ENCODE measurements at regions not wholly inside any gene's neighbourhood (a gene's known extent, or its start where the extent isn't known, plus 50 kb on each side); places are given as distances from the start of the nearest gene placed in this dataset.

- no peak overlapping the region for H3K27ac ChIP-seq (ENCODE audit: low read length)
- H3K4me1 ChIP-seq (ENCODE audit: low read length) = no peaks in the 10 kb centered on the region
- H3K4me3 ChIP-seq (ENCODE audit: low read length) = no peak overlapping the region
- H3K9me3 ChIP-seq (ENCODE audit: insufficient read depth, low read length) = no peaks in the 10 kb centered on the region
- no peaks in the 10 kb centered on the region for H3K36me3 ChIP-seq (replicated peaks; ENCODE audit: low read depth, low read length)
- no peaks in the 10 kb centered on the region for H3K79me2 ChIP-seq (ENCODE audit: low read length)
- peaks cover 20% of the 10 kb centered on the region; the same call in 1 of the 2 replicates for H3K27me3 ChIP-seq (ENCODE audit: low read depth, low read length)
- TF ChIP-seq EZH2phosphoT487 (IDR thresholded peaks at IDR 0.05; ENCODE audit: low read depth) = no peak
- TF ChIP-seq, protein P1, sequence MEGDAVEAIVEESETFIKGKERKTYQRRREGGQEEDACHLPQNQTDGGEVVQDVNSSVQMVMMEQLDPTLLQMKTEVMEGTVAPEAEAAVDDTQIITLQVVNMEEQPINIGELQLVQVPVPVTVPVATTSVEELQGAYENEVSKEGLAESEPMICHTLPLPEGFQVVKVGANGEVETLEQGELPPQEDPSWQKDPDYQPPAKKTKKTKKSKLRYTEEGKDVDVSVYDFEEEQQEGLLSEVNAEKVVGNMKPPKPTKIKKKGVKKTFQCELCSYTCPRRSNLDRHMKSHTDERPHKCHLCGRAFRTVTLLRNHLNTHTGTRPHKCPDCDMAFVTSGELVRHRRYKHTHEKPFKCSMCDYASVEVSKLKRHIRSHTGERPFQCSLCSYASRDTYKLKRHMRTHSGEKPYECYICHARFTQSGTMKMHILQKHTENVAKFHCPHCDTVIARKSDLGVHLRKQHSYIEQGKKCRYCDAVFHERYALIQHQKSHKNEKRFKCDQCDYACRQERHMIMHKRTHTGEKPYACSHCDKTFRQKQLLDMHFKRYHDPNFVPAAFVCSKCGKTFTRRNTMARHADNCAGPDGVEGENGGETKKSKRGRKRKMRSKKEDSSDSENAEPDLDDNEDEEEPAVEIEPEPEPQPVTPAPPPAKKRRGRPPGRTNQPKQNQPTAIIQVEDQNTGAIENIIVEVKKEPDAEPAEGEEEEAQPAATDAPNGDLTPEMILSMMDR (IDR thresholded peaks at IDR 0.05; ENCODE audit: low read depth, low read length) = no peak
- no peak overlapping the region for H2AFZ ChIP-seq (ENCODE audit: low read depth, low read length)
- no peak overlapping the region for H3K4me2 ChIP-seq (ENCODE audit: low read length)
- no peak overlapping the region for H3K9ac ChIP-seq (ENCODE audit: low read length)
- no peaks in the 10 kb centered on the region for H4K20me1 ChIP-seq (ENCODE audit: insufficient read depth, low read length)
Observed at GRCh38 chr2:2686222-2686621, 355.1 kb upstream of the MYT1L start.

- Histone ChIP-seq H4K20me1 (ENCODE audit: insufficient read depth, low read length) (no peaks in the 10 kb centered on the region), H3K79me2 (ENCODE audit: low read length) (no peaks in the 10 kb centered on the region), H3K9me3 (ENCODE audit: insufficient read depth, low read length) (no peaks in the 10 kb centered on the region), H3K9ac (ENCODE audit: low read length) (no peak overlapping the region), H3K27ac (ENCODE audit: low read length) (no peak overlapping the region), H3K36me3 (replicated peaks; ENCODE audit: low read depth, low read length) (no peaks in the 10 kb centered on the region), H3K4me2 (ENCODE audit: low read length) (no peak overlapping the region), H2AFZ (ENCODE audit: low read depth, low read length) (no peak overlapping the region), H3K4me3 (ENCODE audit: low read length) (no peak overlapping the region), H3K27me3 (ENCODE audit: low read depth, low read length) (peaks cover 20% of the 10 kb centered on the region; the same call in 1 of the 2 replicates), H3K4me1 (ENCODE audit: low read length) (no peaks in the 10 kb centered on the region)
- TF ChIP-seq, protein P1 (IDR thresholded peaks at IDR 0.05; ENCODE audit: low read depth, low read length) = no peak
- TF ChIP-seq EZH2phosphoT487 (IDR thresholded peaks at IDR 0.05; ENCODE audit: low read depth) = no peak
Observed at GRCh38 chr2:2683606-2684224, 352.6 kb upstream of the MYT1L start.

DNA sequence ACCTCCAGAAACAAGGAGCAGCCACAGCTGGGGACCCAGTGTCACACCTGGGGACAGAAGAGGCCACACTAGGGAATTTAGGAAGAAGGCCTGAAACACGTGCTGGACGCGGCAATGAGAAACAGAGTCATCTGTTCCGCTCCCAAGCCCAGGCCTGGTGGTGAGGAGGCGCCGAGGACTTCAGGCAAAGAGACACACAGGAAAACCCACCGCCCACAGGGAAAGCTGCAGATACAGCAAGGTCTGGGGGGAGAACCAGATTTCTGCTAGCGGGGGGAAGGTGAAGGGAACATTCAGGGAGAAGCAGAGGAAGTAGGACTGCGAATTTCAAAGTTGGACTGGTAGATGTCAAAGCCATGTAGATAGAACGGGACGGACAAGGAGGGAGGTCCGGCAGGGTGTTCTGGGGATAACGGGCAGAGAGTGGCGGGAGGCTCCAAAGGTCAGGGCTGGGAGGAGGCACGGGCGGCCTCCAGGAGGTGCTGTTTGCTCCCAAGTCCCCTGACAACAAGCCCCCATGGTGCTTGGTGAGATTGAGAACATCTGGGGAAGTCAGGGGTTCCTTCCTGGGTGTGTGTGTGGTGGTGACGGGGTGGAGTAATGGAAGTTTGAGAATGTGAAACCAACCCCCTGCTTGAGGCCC lies 351.7 kb upstream of the MYT1L start:
- Histone ChIP-seq H3K27ac (ENCODE audit: low read length) (no peak overlapping the region), H3K79me2 (ENCODE audit: low read length) (no peaks in the 10 kb centered on the region), H3K4me3 (ENCODE audit: low read length) (no peak overlapping the region), H3K27me3 (ENCODE audit: low read depth, low read length) (peaks cover 20% of the 10 kb centered on the region; the same call in 1 of the 2 replicates), H3K36me3 (replicated peaks; ENCODE audit: low read depth, low read length) (no peaks in the 10 kb centered on the region), H4K20me1 (ENCODE audit: insufficient read depth, low read length) (no peaks in the 10 kb centered on the region), H2AFZ (ENCODE audit: low read depth, low read length) (no peak overlapping the region), H3K4me2 (ENCODE audit: low read length) (no peak overlapping the region), H3K4me1 (ENCODE audit: low read length) (no peaks in the 10 kb centered on the region), H3K9ac (ENCODE audit: low read length) (no peak overlapping the region), H3K9me3 (ENCODE audit: insufficient read depth, low read length) (no peaks in the 10 kb centered on the region)
- no peak for TF ChIP-seq EZH2phosphoT487 (IDR thresholded peaks at IDR 0.05; ENCODE audit: low read depth)
- TF ChIP-seq, protein P1 (IDR thresholded peaks at IDR 0.05; ENCODE audit: low read depth, low read length) = no peak

DNA sequence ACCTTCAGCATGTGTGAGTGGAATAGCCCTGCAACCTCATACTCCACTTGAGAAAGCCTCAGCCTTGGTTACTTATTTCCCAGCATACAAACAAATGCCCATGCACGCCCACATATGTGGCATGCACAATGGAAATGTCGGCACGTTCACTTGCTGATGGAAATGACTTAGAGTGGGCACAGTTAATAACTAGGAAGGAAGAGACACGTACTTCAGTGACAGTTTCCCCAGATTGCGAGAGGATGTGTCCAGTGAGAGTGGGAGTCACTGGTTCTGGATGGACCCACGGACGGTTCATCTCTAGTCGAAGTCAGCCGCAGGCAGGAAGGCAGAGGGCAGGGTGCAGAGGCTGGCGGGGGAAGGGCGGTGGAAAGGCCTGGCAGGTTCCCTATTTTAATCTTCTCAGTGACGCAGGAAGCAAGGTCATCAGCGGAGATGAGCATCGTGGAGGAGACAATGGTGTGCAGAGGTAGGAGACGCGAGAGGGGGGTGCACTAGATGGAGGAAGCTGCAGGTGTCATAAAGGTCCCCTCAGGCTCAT lies 350.7 kb upstream of the MYT1L start:
- no peaks in the 10 kb centered on the region for H3K79me2 ChIP-seq (ENCODE audit: low read length)
- peaks cover 20% of the 10 kb centered on the region; the same call in 1 of the 2 replicates for H3K27me3 ChIP-seq (ENCODE audit: low read depth, low read length)
- TF ChIP-seq, protein P1 (IDR thresholded peaks at IDR 0.05; ENCODE audit: low read depth, low read length) = no peak
- TF ChIP-seq EZH2phosphoT487 (IDR thresholded peaks at IDR 0.05; ENCODE audit: low read depth) = no peak
- H3K27ac ChIP-seq (ENCODE audit: low read length) = no peak overlapping the region
- H3K9ac ChIP-seq (ENCODE audit: low read length) = no peak overlapping the region
- no peaks in the 10 kb centered on the region for H3K4me1 ChIP-seq (ENCODE audit: low read length)
- H3K9me3 ChIP-seq (ENCODE audit: insufficient read depth, low read length) = no peaks in the 10 kb centered on the region
- no peaks in the 10 kb centered on the region for H4K20me1 ChIP-seq (ENCODE audit: insufficient read depth, low read length)
- no peaks in the 10 kb centered on the region for H3K36me3 ChIP-seq (replicated peaks; ENCODE audit: low read depth, low read length)
- H3K4me3 ChIP-seq (ENCODE audit: low read length) = no peak overlapping the region
- H2AFZ ChIP-seq (ENCODE audit: low read depth, low read length) = no peak overlapping the region
- no peak overlapping the region for H3K4me2 ChIP-seq (ENCODE audit: low read length)
